Ammon's horn (tissue), 1 donor: ENCODE measurements at regions not wholly inside any gene's neighbourhood (a gene's known extent, or its start where the extent isn't known, plus 50 kb on each side); places are given as distances from the start of the nearest gene placed in this dataset.

Experiments used
- DNase-seq: peaks from one replicate; pipeline ENCODE4 v3.0.0-alpha.2; 2016; ENCODE audit warnings: low spot score

DNA sequence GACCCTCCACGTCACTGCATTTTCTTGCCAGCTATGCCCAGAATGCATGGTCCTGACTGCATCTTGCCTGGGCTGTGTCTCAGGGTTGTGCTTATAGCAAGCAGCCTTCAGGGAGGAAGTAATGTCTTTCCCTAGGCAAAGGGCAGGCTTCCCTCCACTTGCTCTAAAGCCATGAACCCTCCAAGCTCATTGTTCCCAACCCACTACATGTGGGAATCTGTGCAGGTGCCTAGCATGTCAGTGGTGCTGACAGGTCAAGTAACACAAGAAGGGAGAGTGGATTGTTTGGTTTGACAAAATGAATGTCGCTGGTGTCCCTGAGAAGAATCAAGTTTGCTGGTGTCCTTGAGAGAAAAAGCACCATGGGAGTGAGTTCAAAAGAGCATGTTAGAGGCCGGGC is 53.9 kb upstream of the UCN3 start:
- DNase-seq: no peak

- no peak for DNase-seq
Observed at GRCh38 chr10:5311617-5312016, 53.1 kb upstream of the UCN3 start.

GRCh38 chr10:5314840-5315239 is 49.9 kb upstream of the UCN3 start:
- DNase-seq: no peak
